Ishikawa (cell line): ENCODE measurements at regions not wholly inside any gene's neighbourhood (a gene's known extent, or its start where the extent isn't known, plus 50 kb on each side); places are given as distances from the start of the nearest gene placed in this dataset.

Source experiments
- CEBPB ChIP-seq: IDR thresholded peaks from 2 replicates; pipeline ENCODE4 v1.6.1; 2012
- CREB1 ChIP-seq: IDR thresholded peaks from 2 replicates; pipeline ENCODE4 v1.6.1; 2012; ENCODE audit warnings: low read depth
- EGR1 ChIP-seq: IDR thresholded peaks from 2 replicates; pipeline ENCODE4 v1.6.1; 2012
- EP300 ChIP-seq: IDR thresholded peaks from 2 replicates; pipeline ENCODE4 v1.6.1; 2012; ENCODE audit warnings: borderline replicate concordance
- FOXM1 ChIP-seq: IDR thresholded peaks from 2 replicates; pipeline ENCODE4 v1.6.1; 2012; ENCODE audit warnings: low read depth, borderline replicate concordance
- MAX ChIP-seq: IDR thresholded peaks from 2 replicates; pipeline ENCODE4 v1.6.1; 2012
- NFIC ChIP-seq: IDR thresholded peaks from 2 replicates; pipeline ENCODE4 v1.6.1; 2012
- RAD21 ChIP-seq: IDR thresholded peaks from 2 replicates; pipeline ENCODE4 v1.6.1; 2012; ENCODE audit warnings: low read depth
- REST ChIP-seq: IDR thresholded peaks from 2 replicates; pipeline ENCODE4 v1.6.1; 2012; ENCODE audit warnings: low read depth, mild to moderate bottlenecking
- TAF1 ChIP-seq: IDR thresholded peaks from 2 replicates; pipeline ENCODE4 v1.6.1; 2012; ENCODE audit warnings: low read depth, mild to moderate bottlenecking
- TCF12 ChIP-seq: IDR thresholded peaks from 2 replicates; pipeline ENCODE4 v1.6.1; 2012; ENCODE audit warnings: low read depth
- TEAD4 ChIP-seq: IDR thresholded peaks from 2 replicates; pipeline ENCODE4 v1.6.1; 2012
- USF1 ChIP-seq: IDR thresholded peaks from 2 replicates; pipeline ENCODE4 v1.6.1; 2012
- YY1 ChIP-seq: IDR thresholded peaks from 2 replicates; pipeline ENCODE4 v1.6.1; 2012; ENCODE audit warnings: low read depth
- ZBTB7A ChIP-seq: IDR thresholded peaks from 2 replicates; pipeline ENCODE4 v1.6.1; 2012; ENCODE audit warnings: low read depth

GRCh38 chr2:146598791-146599190 lies 1246.0 kb upstream of the ACVR2A start:
- TF ChIP-seq USF1 (no peak), TAF1 (no peak), FOXM1 (no peak), TCF12 (no peak), MAX (no peak), CREB1 (no peak), REST (no peak), RAD21 (no peak), TEAD4 (no peak), CEBPB (no peak), ZBTB7A (no peak)

GRCh38 chr2:146597291-146597690 lies 1247.5 kb upstream of the ACVR2A start:
- no peak for TF ChIP-seq EP300
- TF ChIP-seq REST: no peak
- no peak for TF ChIP-seq CREB1
- TF ChIP-seq RAD21: no peak

- TF ChIP-seq ZBTB7A (no peak), RAD21 (no peak), MAX (no peak), NFIC (no peak), YY1 (no peak), EGR1 (no peak), TCF12 (no peak), FOXM1 (no peak), CREB1 (no peak), TEAD4 (no peak), USF1 (no peak), EP300 (no peak), REST (no peak)
These were observed 1252.9 kb upstream of the ACVR2A start for GRCh38 chr2:146591908-146592307.

- TF ChIP-seq EGR1 (no peak), FOXM1 (no peak), TAF1 (no peak), TEAD4 (no peak), CREB1 (no peak), REST (no peak), EP300 (no peak), YY1 (no peak), RAD21 (no peak), MAX (no peak), CEBPB (no peak), ZBTB7A (no peak)
These were observed 1257.5 kb upstream of the ACVR2A start for GRCh38 chr2:146587291-146587713.
